ENCODE measurements at regions not wholly inside any gene's neighbourhood (a gene's known extent, or its start where the extent isn't known, plus 50 kb on each side); places are given as distances from the start of the nearest gene placed in this dataset.

DNA sequence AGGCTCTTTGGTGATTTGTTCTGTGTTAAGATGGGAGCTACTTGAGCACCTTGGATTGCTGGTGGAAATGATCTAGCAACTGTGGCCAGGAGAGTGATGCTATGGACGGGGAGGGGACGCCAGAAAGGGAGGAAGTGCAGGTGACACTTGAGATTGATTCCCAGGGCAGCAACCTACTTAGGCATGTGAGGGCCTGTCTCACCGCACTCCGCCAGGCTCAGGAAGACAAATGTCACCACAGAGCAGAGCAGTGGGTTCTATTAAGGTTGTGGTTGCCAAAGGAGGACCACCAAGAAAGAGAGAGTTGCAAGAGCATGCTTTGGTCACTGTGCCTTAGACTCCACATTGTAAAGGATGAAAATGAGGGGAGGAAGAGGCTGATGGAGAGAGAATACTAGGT, 404.3 kb downstream of the IRX1 start:
- no peak for DNase-seq
- Histone ChIP-seq H3K27ac (ENCODE audit: low read depth, low read length) (no peak overlapping the region), H3K4me3 (ENCODE audit: low read length) (no peak overlapping the region), H3K9me3 (ENCODE audit: control insufficient read depth in 2 of 3, low read length in 3 of 3) (no peaks in the 10 kb centered on the region), H3K4me1 (ENCODE audit: control insufficient read depth in 2 of 2, insufficient read depth in 2 of 2, low read length in 2 of 2) (no peaks in the 10 kb centered on the region), H3K27me3 (ENCODE audit: control insufficient read depth in 2 of 2, insufficient read depth in 2 of 2, low read length in 2 of 2) (no peaks in the 10 kb centered on the region), H3K36me3 (ENCODE audit: control insufficient read depth in 2 of 3, insufficient read depth in 3 of 3, low read length in 3 of 3) (no peaks in the 10 kb centered on the region)
- H3K4me1 Mint-ChIP-seq: no peaks in the 10 kb centered on the region
- intact Hi-C loops (cut with micrococcal nuclease): no loop called here
- peaks cover 0 to 16% (median 0%) of the 10 kb centered on the region in 11 donors for H3K9me3 Mint-ChIP-seq
- no peaks in the 10 kb centered on the region for H3K36me3 Mint-ChIP-seq
- ChIA-PET CTCF (no interaction called here), POLR2A (no interaction called here)
- H3K27me3 Mint-ChIP-seq: no peaks in the 10 kb centered on the region
- H3K4me3 Mint-ChIP-seq: no peak overlapping the region
- H3K27ac Mint-ChIP-seq: no peak overlapping the region
- no peak for ATAC-seq

DNA sequence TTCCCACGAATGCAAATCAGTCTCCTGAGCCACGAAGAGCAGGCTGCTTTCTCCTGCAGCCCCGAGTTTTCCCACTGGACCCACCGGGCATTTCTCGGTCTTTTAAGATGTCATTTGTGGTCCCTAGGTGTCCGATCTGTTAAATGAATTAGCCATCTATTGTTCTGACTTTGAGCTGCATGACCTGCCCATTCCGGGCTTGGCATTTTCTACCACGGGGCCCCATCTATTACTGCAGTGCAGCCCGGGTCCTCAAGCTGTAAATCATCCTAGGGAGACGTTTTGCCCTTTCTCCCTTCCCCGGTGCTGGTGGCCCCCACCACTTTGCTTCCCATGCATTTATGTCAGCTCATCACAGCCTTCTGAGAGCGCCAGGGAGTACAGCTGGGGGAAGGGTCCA, 405.4 kb downstream of the IRX1 start:
- no peaks in the 10 kb centered on the region for H3K4me1 Mint-ChIP-seq
- Histone ChIP-seq H3K4me1 (ENCODE audit: control insufficient read depth in 2 of 2, insufficient read depth in 2 of 2, low read length in 2 of 2) (no peaks in the 10 kb centered on the region), H3K9me3 (ENCODE audit: control insufficient read depth in 2 of 3, low read length in 3 of 3) (no peaks in the 10 kb centered on the region), H3K27ac (ENCODE audit: low read depth, low read length) (no peak overlapping the region), H3K36me3 (ENCODE audit: control insufficient read depth in 2 of 3, insufficient read depth in 3 of 3, low read length in 3 of 3) (no peaks in the 10 kb centered on the region), H3K4me3 (ENCODE audit: low read length) (no peak overlapping the region), H3K27me3 (ENCODE audit: control insufficient read depth in 2 of 2, insufficient read depth in 2 of 2, low read length in 2 of 2) (no peaks in the 10 kb centered on the region)
- no peak overlapping the region for H3K4me3 Mint-ChIP-seq
- ATAC-seq (no peak), DNase-seq (no peak)
- intact Hi-C loops (cut with micrococcal nuclease): no loop called here
- peaks cover 0 to 17% (median 2%) of the 10 kb centered on the region in 11 donors for H3K9me3 Mint-ChIP-seq
- H3K36me3 Mint-ChIP-seq: no peaks in the 10 kb centered on the region
- no peak overlapping the region for H3K27ac Mint-ChIP-seq
- POLR2A ChIA-PET: no interaction called here
- CTCF ChIA-PET: no interaction called here
- H3K27me3 Mint-ChIP-seq: no peaks in the 10 kb centered on the region

DNA sequence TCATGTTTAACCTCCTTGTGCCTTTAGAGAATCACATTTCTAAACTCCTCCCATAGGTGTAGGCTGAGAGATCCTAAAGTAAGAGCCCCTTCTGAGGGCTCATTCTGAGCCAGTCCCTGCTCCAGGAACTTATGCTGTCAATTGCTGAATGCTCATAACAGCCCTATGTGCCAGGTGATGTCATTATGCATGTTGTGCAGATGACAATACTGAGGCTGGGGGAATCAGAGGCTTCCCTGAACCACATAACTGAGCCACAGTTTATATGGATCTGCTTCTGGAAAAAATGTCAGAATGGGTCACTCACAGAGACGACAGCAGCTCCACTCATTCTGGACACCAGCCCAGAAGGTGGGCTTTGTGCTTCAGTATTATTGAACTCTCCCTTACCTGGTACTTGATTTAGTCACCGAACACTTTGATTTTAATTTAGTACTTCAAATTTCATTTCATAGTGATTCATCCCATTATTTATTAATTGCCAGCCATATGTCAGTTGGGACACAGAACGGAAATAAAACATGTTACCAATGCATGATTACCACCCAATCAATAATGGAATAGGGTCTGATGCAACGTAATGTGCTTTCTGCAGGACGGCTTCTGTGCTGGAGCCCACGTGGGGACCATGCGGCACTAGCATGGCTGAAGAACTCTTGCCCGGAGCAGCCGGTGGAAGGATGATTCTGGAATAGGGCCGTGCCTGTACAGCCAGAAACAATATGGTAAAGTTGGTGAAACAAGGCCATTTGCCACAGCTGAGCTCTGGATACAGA, 406.3 kb downstream of the IRX1 start:
- no peak overlapping the region for H3K27ac Mint-ChIP-seq
- ChIA-PET POLR2A (no interaction called here), CTCF (interaction anchor here (1.1 kb wide), 1 partner anchor 11 kb away, joined by 3 read pairs; no protein-coding TSS in a partner anchor)
- no peak for DNase-seq
- Histone ChIP-seq H3K9me3 (ENCODE audit: control insufficient read depth in 2 of 3, low read length in 3 of 3) (no peaks in the 10 kb centered on the region), H3K4me3 (ENCODE audit: low read length) (no peak overlapping the region), H3K36me3 (ENCODE audit: control insufficient read depth in 2 of 3, insufficient read depth in 3 of 3, low read length in 3 of 3) (no peaks in the 10 kb centered on the region), H3K4me1 (ENCODE audit: control insufficient read depth in 2 of 2, insufficient read depth in 2 of 2, low read length in 2 of 2) (no peaks in the 10 kb centered on the region), H3K27ac (ENCODE audit: low read depth, low read length) (no peak overlapping the region), H3K27me3 (ENCODE audit: control insufficient read depth in 2 of 2, insufficient read depth in 2 of 2, low read length in 2 of 2) (no peaks in the 10 kb centered on the region)
- intact Hi-C loops (cut with micrococcal nuclease): no loop called here
- no peak for ATAC-seq
- no peaks in the 10 kb centered on the region for H3K36me3 Mint-ChIP-seq
- no peaks in the 10 kb centered on the region for H3K27me3 Mint-ChIP-seq
- peaks cover 0 to 17% (median 2%) of the 10 kb centered on the region in 11 donors for H3K9me3 Mint-ChIP-seq
- no peak overlapping the region for H3K4me3 Mint-ChIP-seq
- no peaks in the 10 kb centered on the region for H3K4me1 Mint-ChIP-seq

DNA sequence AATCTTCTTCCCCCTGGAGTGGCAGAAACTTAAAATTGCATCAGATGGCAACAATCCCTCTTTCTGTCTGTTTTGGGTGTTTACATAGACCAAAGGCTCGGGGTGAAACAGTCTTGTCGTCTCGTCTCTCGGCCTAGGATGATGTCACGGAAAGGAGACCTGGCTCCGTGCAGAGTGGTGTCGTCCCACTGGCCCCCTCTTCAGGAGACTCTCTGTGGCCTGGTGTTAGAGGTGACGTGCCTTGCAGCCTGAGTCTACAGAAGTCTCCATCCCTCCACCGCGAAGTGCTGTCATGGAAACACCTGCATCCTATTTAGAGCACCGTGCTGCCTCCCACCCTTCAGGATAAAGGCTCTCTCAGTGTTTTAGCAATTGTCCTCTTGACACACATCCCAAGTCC, 409.7 kb downstream of the IRX1 start:
- ChIA-PET CTCF (no interaction called here), POLR2A (no interaction called here)
- Mint-ChIP-seq H3K27ac (no peak overlapping the region), H3K27me3 (no peaks in the 10 kb centered on the region), H3K4me1 (no peaks in the 10 kb centered on the region), H3K9me3 (peaks cover 0 to 16% (median 2%) of the 10 kb centered on the region in 11 donors), H3K36me3 (no peaks in the 10 kb centered on the region), H3K4me3 (no peak overlapping the region)
- Histone ChIP-seq H3K4me3 (ENCODE audit: low read length) (no peak overlapping the region), H3K4me1 (ENCODE audit: control insufficient read depth in 2 of 2, insufficient read depth in 2 of 2, low read length in 2 of 2) (no peaks in the 10 kb centered on the region), H3K27me3 (ENCODE audit: control insufficient read depth in 2 of 2, insufficient read depth in 2 of 2, low read length in 2 of 2) (no peaks in the 10 kb centered on the region), H3K27ac (ENCODE audit: low read depth, low read length) (no peak overlapping the region), H3K9me3 (ENCODE audit: control insufficient read depth in 2 of 3, low read length in 3 of 3) (no peaks in the 10 kb centered on the region), H3K36me3 (ENCODE audit: control insufficient read depth in 2 of 3, insufficient read depth in 3 of 3, low read length in 3 of 3) (no peaks in the 10 kb centered on the region)
- ATAC-seq (no peak), DNase-seq (no peak)
- intact Hi-C loops (cut with micrococcal nuclease): no loop called here

DNA sequence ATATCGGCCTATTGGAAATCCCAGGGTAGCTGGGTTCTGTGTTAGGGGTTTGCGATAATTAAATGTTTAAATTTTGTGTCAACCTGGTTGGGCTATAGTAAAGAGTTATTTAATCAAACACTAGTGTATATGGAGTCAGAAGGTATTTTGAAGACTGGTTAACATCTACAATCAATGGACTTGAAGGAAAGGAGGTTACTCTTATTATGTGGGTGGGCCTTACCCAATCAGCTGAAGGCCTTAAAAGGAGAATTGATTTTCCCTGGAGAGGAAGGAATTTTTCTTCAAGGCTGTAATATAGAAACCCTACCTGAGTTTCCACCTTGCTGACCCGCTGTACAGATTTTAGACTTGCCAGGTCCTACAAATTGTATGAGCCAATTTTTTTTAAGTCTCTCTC, 411.4 kb downstream of the IRX1 start:
- no peak overlapping the region for H3K27ac Mint-ChIP-seq
- H3K9me3 Mint-ChIP-seq: peaks cover 0 to 13% (median 2%) of the 10 kb centered on the region in 11 donors
- H3K4me3 ChIP-seq (ENCODE audit: low read length): no peak overlapping the region
- H3K27me3 ChIP-seq (ENCODE audit: control insufficient read depth in 2 of 2, insufficient read depth in 2 of 2, low read length in 2 of 2): no peaks in the 10 kb centered on the region
- H3K4me1 Mint-ChIP-seq: no peaks in the 10 kb centered on the region
- no peaks in the 10 kb centered on the region for H3K36me3 ChIP-seq (ENCODE audit: control insufficient read depth in 2 of 3, insufficient read depth in 3 of 3, low read length in 3 of 3)
- ATAC-seq (no peak), DNase-seq (no peak)
- CTCF ChIA-PET: no interaction called here
- no peak overlapping the region for H3K27ac ChIP-seq (ENCODE audit: low read depth, low read length)
- no peaks in the 10 kb centered on the region for H3K36me3 Mint-ChIP-seq
- POLR2A ChIA-PET: no interaction called here
- no peak overlapping the region for H3K4me3 Mint-ChIP-seq
- no peaks in the 10 kb centered on the region for H3K27me3 Mint-ChIP-seq
- intact Hi-C loops (cut with micrococcal nuclease): no loop called here
- no peaks in the 10 kb centered on the region for H3K4me1 ChIP-seq (ENCODE audit: control insufficient read depth in 2 of 2, insufficient read depth in 2 of 2, low read length in 2 of 2)
- H3K9me3 ChIP-seq (ENCODE audit: control insufficient read depth in 2 of 3, low read length in 3 of 3): no peaks in the 10 kb centered on the region

DNA sequence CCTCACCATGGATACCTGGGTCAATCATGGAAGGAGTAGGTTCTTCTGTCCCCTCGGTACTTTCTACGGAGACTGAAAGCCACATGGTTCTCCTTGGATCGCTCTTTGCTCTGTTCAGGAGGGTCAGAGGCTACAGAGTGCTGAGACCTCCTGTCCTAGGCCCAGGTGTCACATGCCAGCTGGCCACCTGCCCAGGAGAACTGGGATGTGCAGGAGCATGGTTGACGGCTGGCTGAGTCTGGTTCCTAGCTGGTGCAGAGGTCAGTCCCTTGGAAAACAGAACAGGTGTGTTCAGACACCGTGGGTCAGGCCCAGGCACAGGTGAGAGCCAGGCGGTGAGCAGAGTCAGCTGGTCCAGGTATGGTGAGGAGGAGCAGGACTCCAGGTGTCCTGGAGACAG, 416.3 kb downstream of the IRX1 start:
- no peaks in the 10 kb centered on the region for H3K36me3 ChIP-seq (ENCODE audit: control insufficient read depth in 2 of 3, insufficient read depth in 3 of 3, low read length in 3 of 3)
- H3K9me3 Mint-ChIP-seq: peaks cover 0 to 6% (median 0%) of the 10 kb centered on the region in 11 donors
- H3K4me1 ChIP-seq (ENCODE audit: control insufficient read depth in 2 of 2, insufficient read depth in 2 of 2, low read length in 2 of 2): no peaks in the 10 kb centered on the region
- H3K4me3 ChIP-seq (ENCODE audit: low read length): no peak overlapping the region
- no peak for ATAC-seq
- no peak overlapping the region for H3K27ac ChIP-seq (ENCODE audit: low read depth, low read length)
- intact Hi-C loops (cut with micrococcal nuclease): no loop called here
- no peaks in the 10 kb centered on the region for H3K36me3 Mint-ChIP-seq
- H3K27ac Mint-ChIP-seq: no peak overlapping the region
- DNase-seq: no peak
- H3K27me3 Mint-ChIP-seq: no peaks in the 10 kb centered on the region
- CTCF ChIA-PET: no interaction called here
- H3K4me3 Mint-ChIP-seq: no peak overlapping the region
- H3K27me3 ChIP-seq (ENCODE audit: control insufficient read depth in 2 of 2, insufficient read depth in 2 of 2, low read length in 2 of 2): no peaks in the 10 kb centered on the region
- no peaks in the 10 kb centered on the region for H3K9me3 ChIP-seq (ENCODE audit: control insufficient read depth in 2 of 3, low read length in 3 of 3)
- no peaks in the 10 kb centered on the region for H3K4me1 Mint-ChIP-seq
- POLR2A ChIA-PET: no interaction called here

DNA sequence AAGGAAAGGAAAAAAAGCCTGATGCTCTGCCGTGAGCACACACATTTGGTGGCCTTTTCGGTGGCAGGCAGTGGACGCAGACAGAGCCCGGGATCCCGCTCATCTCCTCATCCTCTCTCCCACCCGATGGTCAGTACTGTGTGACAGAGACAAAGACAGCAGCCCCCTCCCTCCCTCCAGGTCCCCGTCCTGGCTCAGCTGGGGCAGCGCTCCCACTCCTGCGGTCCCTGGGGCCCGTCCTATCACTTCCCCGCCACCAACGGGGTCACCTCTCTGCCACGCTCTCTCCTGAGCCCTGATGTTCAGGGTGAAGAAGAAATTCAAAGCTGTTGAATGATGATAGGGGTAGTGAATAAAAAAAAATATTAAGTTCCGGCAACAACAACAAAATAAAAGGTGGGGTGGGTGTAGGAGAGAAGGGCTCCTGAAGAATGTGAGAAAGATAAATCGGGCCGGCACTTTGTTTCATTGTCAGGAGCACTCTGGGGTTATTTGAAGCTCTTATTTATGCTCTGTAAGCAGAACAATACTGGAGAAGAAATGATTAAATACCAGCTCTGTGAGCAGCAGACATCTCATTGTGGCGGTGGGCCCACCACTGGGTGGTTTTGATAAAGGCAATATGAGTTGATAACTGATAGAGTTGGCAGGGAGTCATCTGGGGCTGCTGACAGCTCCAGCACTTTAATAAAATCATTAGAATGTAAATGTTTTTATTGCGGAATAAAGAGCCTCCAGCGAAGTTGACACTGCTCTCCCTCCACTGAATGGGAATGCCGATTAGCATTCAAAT, 417.7 kb downstream of the IRX1 start:
- Histone ChIP-seq H3K27me3 (ENCODE audit: control insufficient read depth in 2 of 2, insufficient read depth in 2 of 2, low read length in 2 of 2) (no peaks in the 10 kb centered on the region), H3K9me3 (ENCODE audit: control insufficient read depth in 2 of 3, low read length in 3 of 3) (no peaks in the 10 kb centered on the region), H3K4me3 (ENCODE audit: low read length) (no peak overlapping the region), H3K36me3 (ENCODE audit: control insufficient read depth in 2 of 3, insufficient read depth in 3 of 3, low read length in 3 of 3) (no peaks in the 10 kb centered on the region), H3K4me1 (ENCODE audit: control insufficient read depth in 2 of 2, insufficient read depth in 2 of 2, low read length in 2 of 2) (no peaks in the 10 kb centered on the region), H3K27ac (ENCODE audit: low read depth, low read length) (no peak overlapping the region)
- no peaks in the 10 kb centered on the region for H3K36me3 Mint-ChIP-seq
- POLR2A ChIA-PET: no interaction called here
- H3K27me3 Mint-ChIP-seq: no peaks in the 10 kb centered on the region
- DNase-seq (no peak), ATAC-seq (no peak)
- H3K4me3 Mint-ChIP-seq: peak overlapping the region in 1 of 10 donors; percentile 17
- CTCF ChIA-PET: interaction anchor here (1.0 kb wide), 1 partner anchor 11 kb away, joined by 3 read pairs; no protein-coding TSS in a partner anchor
- H3K9me3 Mint-ChIP-seq: peaks cover 0 to 7% (median 0%) of the 10 kb centered on the region in 11 donors
- no peak overlapping the region for H3K27ac Mint-ChIP-seq
- H3K4me1 Mint-ChIP-seq: no peaks in the 10 kb centered on the region
- intact Hi-C loops (cut with micrococcal nuclease): no loop called here
